Karpas-422 (cell line): ENCODE measurements at regions not wholly inside any gene's neighbourhood (a gene's known extent, or its start where the extent isn't known, plus 50 kb on each side); places are given as distances from the start of the nearest gene placed in this dataset.
"Not testable (repeated sequence)": the region's sequence is repeated elsewhere in the genome, so short reads cannot be mapped to it uniquely, and the experiment has no call there.

ENCODE experiments used
- DNase-seq: peaks from one replicate; pipeline ENCODE4 v3.0.0-alpha.2; 2015
- H2AFZ ChIP-seq: fragments of 200-600 bp; sonication (generic); 2 replicates; pipeline ENCODE4 v1.6.1; 2014; ENCODE audit warnings: antibody characterized with exemption, low read length, mixed read lengths
- H3K27ac ChIP-seq: fragments of 200-600 bp; sonication (generic); 2 replicates; pipeline ENCODE4 v1.5.1; 2014; ENCODE audit warnings: mild to moderate bottlenecking, low read length, moderate library complexity
- H3K27me3 ChIP-seq: fragments of 200-600 bp; sonication (generic); 2 replicates; pipeline ENCODE4 v1.6.1; 2014; ENCODE audit warnings: low read length, mixed read lengths
- H3K36me3 ChIP-seq: fragments of 200-600 bp; sonication (generic); 2 replicates; pipeline ENCODE4 v1.6.1; 2014; ENCODE audit warnings: low read length, mixed read lengths; ENCODE audit not compliant: insufficient read depth
- H3K4me1 ChIP-seq: fragments of 200-600 bp; sonication (generic); 2 replicates; pipeline ENCODE4 v1.6.1; 2014; ENCODE audit warnings: mild to moderate bottlenecking, low read length, mixed read lengths
- H3K4me2 ChIP-seq: fragments of 200-600 bp; sonication (generic); 2 replicates; pipeline ENCODE4 v1.6.1; 2014; ENCODE audit warnings: low read length, low read depth, mild to moderate bottlenecking; ENCODE audit not compliant: poor library complexity, severe bottlenecking
- H3K4me3 ChIP-seq: fragments of 200-600 bp; sonication (generic); 2 replicates; pipeline ENCODE4 v1.5.1; 2014; ENCODE audit warnings: mild to moderate bottlenecking, antibody characterized with exemption, low read length, mixed read lengths
- H3K79me2 ChIP-seq: fragments of 200-600 bp; sonication (generic); 2 replicates; pipeline ENCODE4 v1.6.1; 2014; ENCODE audit warnings: mild to moderate bottlenecking, low read length, mixed read lengths
- H3K9ac ChIP-seq: fragments of 200-600 bp; sonication (generic); 2 replicates; pipeline ENCODE4 v1.6.0; 2014; ENCODE audit warnings: low read length
- H3K9me2 ChIP-seq: fragments of 200-600 bp; sonication (generic), shearing (Covaris generic); replicated peaks from 2 replicates; pipeline ENCODE4 v1.6.0; 2014; ENCODE audit warnings: mild to moderate bottlenecking, low read length, moderate library complexity; ENCODE audit not compliant: insufficient read depth
- H3K9me3 ChIP-seq: fragments of 300-700, 200-600 bp; sonication (generic); 2 replicates; pipeline ENCODE4 v1.6.1; 2014; ENCODE audit warnings: low read length, mixed read lengths
- H4K20me1 ChIP-seq: fragments of 200-600 bp; sonication (generic); 2 replicates; pipeline ENCODE4 v1.6.1; 2014; ENCODE audit warnings: mild to moderate bottlenecking, antibody characterized with exemption, low read length, low read depth; ENCODE audit not compliant: insufficient read depth

DNA sequence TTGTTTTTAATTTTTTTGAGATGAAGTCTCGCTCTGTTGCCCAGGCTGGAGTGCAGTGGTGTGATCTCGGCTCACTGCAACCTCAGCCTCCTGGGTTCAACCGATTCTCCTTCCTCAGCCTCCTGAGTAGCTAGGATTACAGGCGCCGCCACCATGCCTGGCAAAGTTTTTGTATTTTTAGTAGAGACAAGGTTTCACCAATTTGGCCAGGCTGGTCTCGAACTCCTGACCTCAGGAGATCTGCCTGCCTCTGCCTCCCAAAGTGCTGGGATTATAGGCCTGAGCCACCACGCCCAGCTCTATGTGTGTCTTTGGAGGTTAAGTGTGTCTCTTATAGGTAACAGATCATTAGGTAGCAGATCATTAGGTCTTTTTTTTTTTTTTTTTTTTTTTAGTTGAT is 223.9 kb upstream of the ZNF217 start:
- not testable (repeated sequence) for H3K27me3 ChIP-seq, H3K4me2 ChIP-seq, H3K9ac ChIP-seq, H3K27ac ChIP-seq, DNase-seq, H3K9me3 ChIP-seq, H3K4me1 ChIP-seq, H3K36me3 ChIP-seq, H3K9me2 ChIP-seq, H2AFZ ChIP-seq, H3K79me2 ChIP-seq, H4K20me1 ChIP-seq, H3K4me3 ChIP-seq

DNA sequence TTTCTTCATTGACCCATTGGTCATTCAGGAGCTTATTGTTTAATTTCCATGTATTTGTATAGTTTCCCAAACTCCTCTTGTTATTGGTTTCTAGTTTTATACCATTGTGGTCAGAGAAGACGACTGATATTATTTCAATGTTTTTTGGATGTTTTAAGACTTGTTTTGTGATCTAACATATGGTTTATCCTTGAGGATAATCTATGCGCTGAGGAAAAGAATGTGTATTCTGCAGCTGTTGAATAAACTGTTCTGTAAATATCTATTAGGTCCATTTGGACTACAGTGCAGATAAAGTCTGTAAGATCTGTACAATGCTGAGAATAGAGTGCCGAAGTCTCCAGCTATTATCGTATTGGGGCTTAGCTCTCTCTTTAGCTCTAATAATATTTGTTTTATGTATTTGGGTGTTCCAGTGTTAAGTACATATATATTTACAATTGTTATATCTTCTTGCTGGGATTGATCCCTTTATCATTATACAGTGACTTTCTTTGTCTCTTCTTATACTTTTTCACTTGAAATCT is 223.3 kb upstream of the ZNF217 start:
- no peaks in the 10 kb centered on the region for H3K36me3 ChIP-seq
- no peaks in the 10 kb centered on the region for H3K4me1 ChIP-seq
- no peak overlapping the region for H2AFZ ChIP-seq
- H3K9ac ChIP-seq = no peak overlapping the region
- no peaks in the 10 kb centered on the region for H3K27me3 ChIP-seq
- H3K9me2 ChIP-seq = no peaks in the 10 kb centered on the region
- H3K9me3 ChIP-seq = peaks cover 4% of the 10 kb centered on the region; the same call in 1 of the 2 replicates
- H3K79me2 ChIP-seq = no peaks in the 10 kb centered on the region
- H3K27ac ChIP-seq = no peak overlapping the region
- no peak overlapping the region for H3K4me3 ChIP-seq
- H3K4me2 ChIP-seq = no peak overlapping the region
- DNase-seq = no peak
- no peaks in the 10 kb centered on the region for H4K20me1 ChIP-seq

DNA sequence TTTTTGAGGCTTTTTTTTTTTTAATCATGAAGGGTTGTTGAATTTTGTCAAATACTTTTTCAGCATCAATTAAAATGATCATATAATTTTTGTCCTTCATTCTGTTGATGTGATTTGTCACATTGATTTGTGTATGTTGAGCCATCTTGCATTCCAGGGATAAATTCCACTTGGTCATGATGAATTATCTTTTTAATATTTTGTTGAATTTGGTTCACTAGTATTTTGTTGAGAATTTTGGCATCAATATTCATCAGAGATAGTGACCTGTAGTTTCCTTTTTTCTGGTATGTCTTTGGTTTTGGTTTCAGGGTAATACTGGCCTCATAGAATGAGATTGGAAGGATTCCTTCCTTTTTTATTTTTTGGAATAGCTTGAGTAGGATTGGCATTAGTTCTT is 221.9 kb upstream of the ZNF217 start:
- H2AFZ ChIP-seq = no peak overlapping the region
- no peak overlapping the region for H3K27ac ChIP-seq
- H3K9me2 ChIP-seq = no peaks in the 10 kb centered on the region
- H3K27me3 ChIP-seq = no peaks in the 10 kb centered on the region
- no peaks in the 10 kb centered on the region for H3K4me1 ChIP-seq
- no peaks in the 10 kb centered on the region for H3K36me3 ChIP-seq
- H3K79me2 ChIP-seq = no peaks in the 10 kb centered on the region
- H3K9me3 ChIP-seq = no peaks in the 10 kb centered on the region
- H4K20me1 ChIP-seq = no peaks in the 10 kb centered on the region
- no peak for DNase-seq
- no peak overlapping the region for H3K4me3 ChIP-seq
- H3K4me2 ChIP-seq = no peak overlapping the region
- H3K9ac ChIP-seq = no peak overlapping the region

DNA sequence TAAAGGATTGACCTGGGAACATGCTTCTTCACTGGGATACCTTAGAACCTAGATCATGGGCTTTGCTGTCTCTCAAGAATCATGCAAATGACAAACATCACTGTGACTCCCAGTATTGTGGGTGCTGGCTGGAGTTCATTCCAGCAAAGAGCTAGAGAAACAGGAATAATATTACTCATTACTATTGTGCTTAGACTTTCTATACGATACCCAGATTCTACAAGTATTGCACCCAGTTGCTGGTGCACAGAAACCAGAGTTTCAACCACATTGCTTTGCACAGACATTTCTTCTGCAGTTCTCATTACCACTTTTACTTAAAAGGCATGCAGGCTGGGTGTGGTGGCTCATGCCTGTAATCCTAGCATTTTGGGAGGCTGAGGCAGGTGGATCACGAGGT is 220.4 kb upstream of the ZNF217 start:
- Histone ChIP-seq H3K9ac (no peak overlapping the region), H3K9me3 (no peaks in the 10 kb centered on the region), H3K27me3 (no peaks in the 10 kb centered on the region), H3K36me3 (no peaks in the 10 kb centered on the region), H3K4me2 (no peak overlapping the region), H4K20me1 (no peaks in the 10 kb centered on the region), H3K27ac (no peak overlapping the region), H2AFZ (no peak overlapping the region), H3K4me1 (no peaks in the 10 kb centered on the region), H3K9me2 (no peaks in the 10 kb centered on the region), H3K79me2 (no peaks in the 10 kb centered on the region), H3K4me3 (no peak overlapping the region)
- DNase-seq = no peak

DNA sequence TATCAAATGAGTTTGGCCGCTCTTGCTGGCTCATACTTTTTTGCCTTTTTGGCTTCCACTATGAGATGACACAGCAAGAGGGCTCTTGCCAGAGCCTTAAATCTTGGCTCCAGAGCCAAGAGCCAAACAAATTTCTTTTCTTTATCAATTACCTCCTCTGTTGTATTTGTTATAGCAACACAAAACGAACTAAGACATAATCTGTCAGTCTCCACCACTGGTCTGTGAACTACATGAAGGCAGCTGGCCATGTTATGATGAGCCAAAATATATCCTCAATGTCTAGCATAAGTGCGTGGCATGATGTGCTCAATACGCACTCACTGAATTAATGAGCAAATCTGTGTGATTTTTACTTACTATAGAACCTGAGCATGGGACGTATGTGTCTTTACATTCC is 220.0 kb upstream of the ZNF217 start:
- no peak overlapping the region for H2AFZ ChIP-seq
- no peak overlapping the region for H3K27ac ChIP-seq
- H3K79me2 ChIP-seq = no peaks in the 10 kb centered on the region
- no peak overlapping the region for H3K9ac ChIP-seq
- no peaks in the 10 kb centered on the region for H3K9me3 ChIP-seq
- no peaks in the 10 kb centered on the region for H4K20me1 ChIP-seq
- no peaks in the 10 kb centered on the region for H3K4me1 ChIP-seq
- H3K4me3 ChIP-seq = no peak overlapping the region
- H3K36me3 ChIP-seq = no peaks in the 10 kb centered on the region
- H3K4me2 ChIP-seq = no peak overlapping the region
- no peaks in the 10 kb centered on the region for H3K9me2 ChIP-seq
- no peak for DNase-seq
- no peaks in the 10 kb centered on the region for H3K27me3 ChIP-seq

DNA sequence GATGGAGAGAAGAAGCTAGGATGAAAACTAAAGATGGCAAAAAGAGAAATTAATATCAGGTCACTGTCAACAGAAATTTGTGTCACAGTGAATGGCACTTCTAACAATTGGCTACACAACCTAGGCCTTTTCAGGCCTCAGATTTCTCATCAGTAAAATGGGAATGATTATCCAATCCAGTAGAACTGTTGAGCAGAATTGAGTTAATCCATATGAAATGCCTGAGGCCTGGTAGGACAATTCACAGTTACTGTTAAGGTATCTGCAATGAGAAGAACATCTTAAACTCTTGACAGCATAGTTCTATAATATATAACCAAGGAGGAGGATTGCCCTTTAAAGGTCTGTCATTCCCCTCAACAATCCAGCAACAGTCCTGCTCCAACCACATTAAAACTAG is 217.9 kb upstream of the ZNF217 start:
- H2AFZ ChIP-seq = no peak overlapping the region
- H3K4me2 ChIP-seq = no peak overlapping the region
- no peaks in the 10 kb centered on the region for H3K79me2 ChIP-seq
- no peak for DNase-seq
- H3K36me3 ChIP-seq = no peaks in the 10 kb centered on the region
- no peaks in the 10 kb centered on the region for H3K4me1 ChIP-seq
- no peak overlapping the region for H3K27ac ChIP-seq
- no peaks in the 10 kb centered on the region for H3K9me3 ChIP-seq
- no peaks in the 10 kb centered on the region for H3K9me2 ChIP-seq
- no peak overlapping the region for H3K9ac ChIP-seq
- no peaks in the 10 kb centered on the region for H4K20me1 ChIP-seq
- no peaks in the 10 kb centered on the region for H3K27me3 ChIP-seq
- no peak overlapping the region for H3K4me3 ChIP-seq

DNA sequence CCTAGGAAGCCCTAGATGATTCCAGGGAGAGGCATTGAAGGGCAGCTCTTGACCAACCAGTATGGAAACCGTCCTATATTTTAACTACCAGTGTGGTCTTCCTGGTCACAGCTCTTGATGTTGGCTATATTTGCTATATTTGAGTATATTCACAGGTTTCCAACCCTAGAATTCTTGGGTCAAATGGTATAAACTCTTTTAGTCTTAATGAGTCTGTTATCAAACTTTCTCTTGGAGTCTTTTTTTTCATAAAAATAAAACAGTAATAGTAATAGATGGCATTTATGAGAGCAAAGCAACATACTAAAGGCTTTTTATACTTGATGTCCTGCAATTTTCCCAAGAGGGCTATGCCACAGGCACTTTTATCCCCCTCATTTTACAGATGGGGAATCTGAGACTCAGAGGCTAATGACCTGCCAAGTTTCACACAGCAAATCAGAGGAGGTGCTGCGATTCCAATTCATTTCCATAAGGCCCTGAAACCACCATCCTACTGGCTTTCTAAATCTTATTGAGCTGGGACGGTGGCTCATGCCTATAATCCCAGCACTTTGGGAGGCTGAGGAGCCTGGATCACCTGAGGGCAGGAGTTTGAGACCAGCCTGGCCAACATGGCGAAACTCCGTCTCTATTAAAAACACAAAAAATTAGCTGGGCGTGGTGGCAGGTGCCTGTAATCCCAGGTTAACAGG is 217.2 kb upstream of the ZNF217 start:
- Histone ChIP-seq H3K4me2 (no peak overlapping the region), H3K4me3 (no peak overlapping the region), H3K9me3 (no peaks in the 10 kb centered on the region), H3K79me2 (no peaks in the 10 kb centered on the region), H3K4me1 (no peaks in the 10 kb centered on the region), H3K27ac (no peak overlapping the region), H3K27me3 (no peaks in the 10 kb centered on the region), H4K20me1 (no peaks in the 10 kb centered on the region), H3K36me3 (no peaks in the 10 kb centered on the region), H2AFZ (no peak overlapping the region), H3K9me2 (no peaks in the 10 kb centered on the region), H3K9ac (no peak overlapping the region)
- DNase-seq = no peak

DNA sequence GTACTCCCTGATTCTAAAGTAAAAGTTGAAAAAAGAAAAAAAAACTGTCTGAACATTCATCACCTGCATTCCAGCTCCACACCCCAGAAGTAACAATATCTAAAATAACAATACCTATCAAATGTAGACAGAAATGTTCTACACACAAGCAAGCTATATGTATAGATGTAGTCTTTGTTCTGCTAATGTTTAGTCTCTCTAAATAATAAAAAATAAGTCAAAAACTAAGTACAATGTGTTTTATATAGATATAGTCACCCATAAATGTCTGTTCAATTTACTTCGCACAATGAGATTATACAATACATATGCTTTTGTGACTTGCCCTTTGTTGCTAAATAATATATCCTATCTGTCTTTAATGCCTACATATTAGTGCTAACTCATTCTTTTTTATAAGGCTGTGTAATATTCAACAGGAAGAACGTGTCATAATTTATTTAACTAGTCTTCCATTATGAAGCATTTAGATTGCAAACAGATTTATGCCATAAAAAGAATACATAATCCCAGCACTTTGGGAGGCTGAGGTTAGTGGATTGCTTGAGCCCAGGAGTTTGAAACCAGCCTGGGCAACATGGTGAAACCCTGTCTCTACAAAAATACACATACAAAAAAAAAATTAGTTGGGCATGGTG is 216.2 kb upstream of the ZNF217 start:
- H3K79me2 ChIP-seq = no peaks in the 10 kb centered on the region
- H3K27me3 ChIP-seq = no peaks in the 10 kb centered on the region
- no peaks in the 10 kb centered on the region for H3K9me2 ChIP-seq
- H3K4me2 ChIP-seq = no peak overlapping the region
- no peak overlapping the region for H2AFZ ChIP-seq
- H3K9ac ChIP-seq = no peak overlapping the region
- H3K9me3 ChIP-seq = no peaks in the 10 kb centered on the region; the same call in 1 of the 2 replicates
- H3K4me1 ChIP-seq = no peaks in the 10 kb centered on the region
- no peak overlapping the region for H3K4me3 ChIP-seq
- H3K36me3 ChIP-seq = no peaks in the 10 kb centered on the region
- no peak for DNase-seq
- H4K20me1 ChIP-seq = no peaks in the 10 kb centered on the region
- no peak overlapping the region for H3K27ac ChIP-seq
